ENCODE measurements at regions not wholly inside any gene's neighbourhood (a gene's known extent, or its start where the extent isn't known, plus 50 kb on each side); places are given as distances from the start of the nearest gene placed in this dataset.
"Not testable (repeated sequence)": the region's sequence is repeated elsewhere in the genome, so short reads cannot be mapped to it uniquely, and the experiment has no call there.

- CTCF ChIA-PET: interaction anchor here (0.6 kb wide), 1 partner anchor 15 kb away, joined by 4 read pairs; no protein-coding TSS in a partner anchor
- POLR2A ChIA-PET: no interaction called here
- TF ChIP-seq SUZ12 (IDR thresholded peaks at IDR 0.05) (no peak), L3MBTL2 (conservative IDR thresholded peaks at IDR 0.05) (no peak), FOXA1 (IDR thresholded peaks at IDR 0.05) (no peak), LEF1 (IDR thresholded peaks at IDR 0.05; ENCODE audit: borderline replicate concordance) (no peak), ELF4 (IDR thresholded peaks at IDR 0.05) (no peak), SP1 (IDR thresholded peaks at IDR 0.05) (no peak), CTBP1 (IDR thresholded peaks at IDR 0.05; ENCODE audit: borderline replicate concordance) (no peak), BHLHE40 (IDR thresholded peaks at IDR 0.05; ENCODE audit: borderline replicate concordance) (no peak), FOXM1 (IDR thresholded peaks at IDR 0.05; ENCODE audit: borderline replicate concordance) (no peak), NFRKB (IDR thresholded peaks at IDR 0.05) (no peak), ARNT (IDR thresholded peaks at IDR 0.05) (no peak), ZNF384 (IDR thresholded peaks at IDR 0.05) (no peak)
- no peak for DNase-seq (ENCODE audit: extremely low spot score)
Measured at GRCh38 chr10:109327266-109327665, 596.0 kb downstream of the XPNPEP1 start.

- no peak for DNase-seq (ENCODE audit: extremely low spot score)
- TF ChIP-seq FOXM1 (IDR thresholded peaks at IDR 0.05; ENCODE audit: borderline replicate concordance) (no peak), NFRKB (IDR thresholded peaks at IDR 0.05) (no peak), HDGF (IDR thresholded peaks at IDR 0.05; ENCODE audit: borderline replicate concordance) (no peak), ZNF384 (IDR thresholded peaks at IDR 0.05) (no peak), ELF4 (IDR thresholded peaks at IDR 0.05) (no peak), CTBP1 (IDR thresholded peaks at IDR 0.05; ENCODE audit: borderline replicate concordance) (no peak), SUZ12 (IDR thresholded peaks at IDR 0.05) (no peak), FOXA1 (IDR thresholded peaks at IDR 0.05) (no peak), ARNT (IDR thresholded peaks at IDR 0.05) (no peak), PKNOX1 (IDR thresholded peaks at IDR 0.05) (no peak)
- ChIA-PET CTCF (no interaction called here), POLR2A (no interaction called here)
Measured at GRCh38 chr10:109324721-109325120, 598.6 kb downstream of the XPNPEP1 start.

GRCh38 chr10:109317746-109318366, 605.5 kb downstream of the XPNPEP1 start:
- DNase-seq (ENCODE audit: extremely low spot score): no peak
- ChIA-PET CTCF (no interaction called here), POLR2A (no interaction called here)
- TF ChIP-seq ELF4 (IDR thresholded peaks at IDR 0.05) (no peak), SP1 (IDR thresholded peaks at IDR 0.05) (no peak), BHLHE40 (IDR thresholded peaks at IDR 0.05; ENCODE audit: borderline replicate concordance) (no peak), PKNOX1 (IDR thresholded peaks at IDR 0.05) (no peak), LEF1 (IDR thresholded peaks at IDR 0.05; ENCODE audit: borderline replicate concordance) (no peak), HDGF (IDR thresholded peaks at IDR 0.05; ENCODE audit: borderline replicate concordance) (no peak), FOXM1 (IDR thresholded peaks at IDR 0.05; ENCODE audit: borderline replicate concordance) (no peak), FOXK2 (IDR thresholded peaks at IDR 0.05) (no peak), SUZ12 (IDR thresholded peaks at IDR 0.05) (no peak), ARNT (IDR thresholded peaks at IDR 0.05) (no peak)

- POLR2A ChIA-PET; DNase-seq (ENCODE audit: extremely low spot score); CTCF ChIA-PET: not testable (repeated sequence)
Measured at GRCh38 chr10:109314016-109314415, 609.3 kb downstream of the XPNPEP1 start.

GRCh38 chr10:109312555-109312954, 610.8 kb downstream of the XPNPEP1 start:
- CTCF ChIA-PET; DNase-seq (ENCODE audit: extremely low spot score); POLR2A ChIA-PET: not testable (repeated sequence)

GRCh38 chr10:109308971-109309370, 614.3 kb downstream of the XPNPEP1 start:
- ChIA-PET POLR2A (no interaction called here), CTCF (no interaction called here)
- TF ChIP-seq SP1 (IDR thresholded peaks at IDR 0.05) (no peak), L3MBTL2 (conservative IDR thresholded peaks at IDR 0.05) (no peak), CTBP1 (IDR thresholded peaks at IDR 0.05; ENCODE audit: borderline replicate concordance) (no peak), LEF1 (IDR thresholded peaks at IDR 0.05; ENCODE audit: borderline replicate concordance) (no peak), ZNF384 (IDR thresholded peaks at IDR 0.05) (no peak), BHLHE40 (IDR thresholded peaks at IDR 0.05; ENCODE audit: borderline replicate concordance) (no peak), FOXK2 (IDR thresholded peaks at IDR 0.05) (no peak), ELF4 (IDR thresholded peaks at IDR 0.05) (no peak), ARNT (IDR thresholded peaks at IDR 0.05) (no peak), FOXA1 (IDR thresholded peaks at IDR 0.05) (no peak), SUZ12 (IDR thresholded peaks at IDR 0.05) (no peak), HDGF (IDR thresholded peaks at IDR 0.05; ENCODE audit: borderline replicate concordance) (no peak), FOXM1 (IDR thresholded peaks at IDR 0.05; ENCODE audit: borderline replicate concordance) (no peak), NFRKB (IDR thresholded peaks at IDR 0.05) (no peak)
- DNase-seq (ENCODE audit: extremely low spot score): no peak

GRCh38 chr10:109307102-109307501, 616.2 kb downstream of the XPNPEP1 start:
- CTCF ChIA-PET; POLR2A ChIA-PET; DNase-seq (ENCODE audit: extremely low spot score): not testable (repeated sequence)

- ChIA-PET POLR2A (no interaction called here), CTCF (no interaction called here)
- DNase-seq (ENCODE audit: extremely low spot score): no peak
- TF ChIP-seq SP1 (IDR thresholded peaks at IDR 0.05) (no peak), L3MBTL2 (conservative IDR thresholded peaks at IDR 0.05) (no peak), BHLHE40 (IDR thresholded peaks at IDR 0.05; ENCODE audit: borderline replicate concordance) (no peak), ARNT (IDR thresholded peaks at IDR 0.05) (no peak), SUZ12 (IDR thresholded peaks at IDR 0.05) (no peak), PKNOX1 (IDR thresholded peaks at IDR 0.05) (no peak), CTBP1 (IDR thresholded peaks at IDR 0.05; ENCODE audit: borderline replicate concordance) (no peak), ZNF384 (IDR thresholded peaks at IDR 0.05) (no peak), ELF4 (IDR thresholded peaks at IDR 0.05) (no peak), FOXK2 (IDR thresholded peaks at IDR 0.05) (no peak), FOXA1 (IDR thresholded peaks at IDR 0.05) (no peak), FOXM1 (IDR thresholded peaks at IDR 0.05; ENCODE audit: borderline replicate concordance) (no peak), LEF1 (IDR thresholded peaks at IDR 0.05; ENCODE audit: borderline replicate concordance) (no peak), HDGF (IDR thresholded peaks at IDR 0.05; ENCODE audit: borderline replicate concordance) (no peak), TARDBP (IDR thresholded peaks at IDR 0.05) (no peak), NFRKB (IDR thresholded peaks at IDR 0.05) (no peak)
Measured at GRCh38 chr10:109306698-109307097, 616.6 kb downstream of the XPNPEP1 start.

All from HEK293T (cell line).